ENCODE measurements at regions not wholly inside any gene's neighbourhood (a gene's known extent, or its start where the extent isn't known, plus 50 kb on each side); places are given as distances from the start of the nearest gene placed in this dataset.

DNA sequence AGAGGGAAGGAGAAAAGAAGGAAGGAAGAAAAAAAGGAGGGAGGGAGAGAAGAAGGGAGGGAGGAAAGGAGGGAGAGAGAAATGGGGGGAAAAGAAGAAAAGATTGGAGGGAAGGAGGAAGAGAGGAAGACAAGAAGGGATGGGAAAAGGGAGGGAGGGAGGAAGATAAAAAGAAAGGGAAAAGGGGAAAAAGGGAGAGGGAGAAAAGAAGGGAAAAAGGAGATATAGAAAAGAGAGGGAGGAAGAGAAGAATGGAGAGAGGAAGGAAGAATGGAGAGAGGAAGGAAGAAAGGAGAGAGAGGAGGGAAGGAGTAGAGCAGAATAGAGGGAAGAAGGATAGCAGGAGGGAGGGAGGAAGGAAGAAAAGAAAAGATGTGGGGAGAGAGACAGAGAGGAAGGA is 334.6 kb downstream of the TSHZ3 start:
- Histone ChIP-seq H3K27me3 (ENCODE audit: control insufficient read depth, insufficient read depth, low read length, poor library complexity, severe bottlenecking) (no peaks in the 10 kb centered on the region), H3K9ac (ENCODE audit: extremely low read depth, low read length, poor library complexity, severe bottlenecking) (no peak overlapping the region), H3K36me3 (ENCODE audit: control insufficient read depth, insufficient read depth, low read length) (no peaks in the 10 kb centered on the region), H3K4me3 (ENCODE audit: low read length) (no peak overlapping the region), H3K9me3 (ENCODE audit: control insufficient read depth, low read length) (no peaks in the 10 kb centered on the region), H3K4me1 (ENCODE audit: control insufficient read depth, insufficient read depth, low read length) (no peaks in the 10 kb centered on the region), H3K27ac (ENCODE audit: low read depth, low read length) (no peak overlapping the region)
- TF ChIP-seq, protein P1, sequence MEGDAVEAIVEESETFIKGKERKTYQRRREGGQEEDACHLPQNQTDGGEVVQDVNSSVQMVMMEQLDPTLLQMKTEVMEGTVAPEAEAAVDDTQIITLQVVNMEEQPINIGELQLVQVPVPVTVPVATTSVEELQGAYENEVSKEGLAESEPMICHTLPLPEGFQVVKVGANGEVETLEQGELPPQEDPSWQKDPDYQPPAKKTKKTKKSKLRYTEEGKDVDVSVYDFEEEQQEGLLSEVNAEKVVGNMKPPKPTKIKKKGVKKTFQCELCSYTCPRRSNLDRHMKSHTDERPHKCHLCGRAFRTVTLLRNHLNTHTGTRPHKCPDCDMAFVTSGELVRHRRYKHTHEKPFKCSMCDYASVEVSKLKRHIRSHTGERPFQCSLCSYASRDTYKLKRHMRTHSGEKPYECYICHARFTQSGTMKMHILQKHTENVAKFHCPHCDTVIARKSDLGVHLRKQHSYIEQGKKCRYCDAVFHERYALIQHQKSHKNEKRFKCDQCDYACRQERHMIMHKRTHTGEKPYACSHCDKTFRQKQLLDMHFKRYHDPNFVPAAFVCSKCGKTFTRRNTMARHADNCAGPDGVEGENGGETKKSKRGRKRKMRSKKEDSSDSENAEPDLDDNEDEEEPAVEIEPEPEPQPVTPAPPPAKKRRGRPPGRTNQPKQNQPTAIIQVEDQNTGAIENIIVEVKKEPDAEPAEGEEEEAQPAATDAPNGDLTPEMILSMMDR (conservative IDR thresholded peaks at IDR 0.05), result no peak
- H3K27me3 Mint-ChIP-seq (ENCODE audit: insufficient read depth), result peaks cover 3% of the 10 kb centered on the region
- H3K4me1 Mint-ChIP-seq, result no peaks in the 10 kb centered on the region
- no peaks in the 10 kb centered on the region for H3K9me3 Mint-ChIP-seq
- no peak for DNase-seq
- H3K27ac Mint-ChIP-seq, result no peak overlapping the region
- H3K4me3 Mint-ChIP-seq, result no peak overlapping the region
- H3K36me3 Mint-ChIP-seq (ENCODE audit: low read depth), result no peaks in the 10 kb centered on the region

DNA sequence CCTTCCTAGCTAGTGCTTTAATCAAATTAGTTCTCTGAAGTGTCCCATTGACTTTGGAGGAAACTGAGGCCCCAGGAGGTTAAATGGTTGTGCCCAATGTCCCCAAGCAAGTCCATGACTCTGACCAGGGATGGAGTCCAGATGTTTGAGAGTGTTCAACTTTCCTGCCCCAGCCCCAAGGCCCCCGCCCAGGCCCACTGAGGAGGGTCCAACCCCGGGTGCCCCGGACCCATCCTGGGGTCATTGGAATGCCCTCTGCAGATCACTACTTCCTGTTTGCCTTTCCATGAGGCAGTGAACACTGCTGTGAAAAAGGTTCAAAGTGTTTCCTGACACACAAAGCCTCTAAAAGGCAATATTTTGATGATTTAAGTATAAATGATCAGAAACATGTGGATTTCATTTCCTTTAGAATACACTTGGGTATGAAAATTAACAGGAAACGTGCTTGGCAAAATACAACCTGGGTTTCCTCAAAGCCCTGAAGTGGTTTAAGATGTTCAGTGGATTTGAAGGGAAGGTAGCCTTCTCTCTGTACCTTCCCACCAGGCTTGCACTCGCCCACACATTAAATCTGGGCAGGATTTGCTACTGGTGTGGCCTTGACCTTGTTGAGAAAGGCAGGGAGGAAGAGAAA is 335.7 kb downstream of the TSHZ3 start:
- H3K4me3 Mint-ChIP-seq, result no peak overlapping the region
- WGBS, 2 experiments (ENCODE audit: insufficient coverage in 1 of 2, insufficient read length in 1 of 2), result 79 to 95% methylated on average over 3 to 5 of the region's 5 CpGs
- TF ChIP-seq, protein P1 (conservative IDR thresholded peaks at IDR 0.05), result no peak
- Histone ChIP-seq H3K27me3 (ENCODE audit: control insufficient read depth, insufficient read depth, low read length, poor library complexity, severe bottlenecking) (no peaks in the 10 kb centered on the region), H3K9ac (ENCODE audit: extremely low read depth, low read length, poor library complexity, severe bottlenecking) (no peak overlapping the region), H3K4me1 (ENCODE audit: control insufficient read depth, insufficient read depth, low read length) (no peaks in the 10 kb centered on the region), H3K36me3 (ENCODE audit: control insufficient read depth, insufficient read depth, low read length) (no peaks in the 10 kb centered on the region), H3K27ac (ENCODE audit: low read depth, low read length) (no peak overlapping the region), H3K9me3 (ENCODE audit: control insufficient read depth, low read length) (no peaks in the 10 kb centered on the region), H3K4me3 (ENCODE audit: low read length) (no peak overlapping the region)
- H3K9me3 Mint-ChIP-seq, result no peaks in the 10 kb centered on the region
- no peaks in the 10 kb centered on the region for H3K4me1 Mint-ChIP-seq
- peaks cover 3% of the 10 kb centered on the region for H3K27me3 Mint-ChIP-seq (ENCODE audit: insufficient read depth)
- H3K36me3 Mint-ChIP-seq (ENCODE audit: low read depth), result no peaks in the 10 kb centered on the region
- DNase-seq, result no peak
- no peak overlapping the region for H3K27ac Mint-ChIP-seq

DNA sequence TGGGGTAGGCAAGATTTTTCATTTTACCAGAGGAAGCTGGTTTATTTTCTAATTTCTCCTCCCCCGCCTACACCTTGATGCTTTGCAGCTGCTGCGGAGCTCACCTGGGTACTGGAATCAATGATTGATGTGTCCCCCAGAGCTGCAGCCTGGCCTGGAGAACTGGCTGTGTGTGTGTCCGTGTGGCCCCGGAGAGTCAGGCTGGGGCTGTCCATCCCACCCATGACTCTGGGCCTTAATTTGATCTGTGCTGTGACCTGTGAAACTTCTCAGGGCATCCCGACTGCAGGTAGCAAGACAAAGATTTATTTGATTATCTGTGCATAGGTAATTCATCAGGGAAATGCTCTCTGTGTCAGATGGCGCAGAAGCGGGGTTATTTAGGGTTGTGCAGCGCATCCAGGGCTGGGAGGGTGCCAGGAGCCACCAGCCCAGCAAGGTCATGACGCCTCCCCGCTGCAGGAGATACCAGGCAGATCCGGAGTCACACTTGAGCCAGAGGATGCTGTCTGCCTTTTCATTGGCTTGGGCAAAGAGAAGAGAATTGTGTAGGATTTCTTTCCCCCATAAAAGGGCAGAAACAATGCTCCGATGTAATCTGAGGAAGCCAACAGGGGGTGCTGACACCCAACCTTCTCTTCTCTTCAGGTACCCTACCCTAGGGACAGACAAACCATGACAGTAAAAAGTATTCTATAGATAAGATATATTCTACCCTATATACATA is 346.6 kb downstream of the TSHZ3 start:
- Histone ChIP-seq H3K9me3 (ENCODE audit: control insufficient read depth, low read length) (no peaks in the 10 kb centered on the region), H3K4me3 (ENCODE audit: low read length) (no peak overlapping the region), H3K4me1 (ENCODE audit: control insufficient read depth, insufficient read depth, low read length) (no peaks in the 10 kb centered on the region), H3K27me3 (ENCODE audit: control insufficient read depth, insufficient read depth, low read length, poor library complexity, severe bottlenecking) (no peaks in the 10 kb centered on the region), H3K36me3 (ENCODE audit: control insufficient read depth, insufficient read depth, low read length) (no peaks in the 10 kb centered on the region), H3K9ac (ENCODE audit: extremely low read depth, low read length, poor library complexity, severe bottlenecking) (no peak overlapping the region), H3K27ac (ENCODE audit: low read depth, low read length) (no peak overlapping the region)
- Mint-ChIP-seq H3K36me3 (ENCODE audit: low read depth) (no peaks in the 10 kb centered on the region), H3K27me3 (ENCODE audit: insufficient read depth) (no peaks in the 10 kb centered on the region), H3K9me3 (no peaks in the 10 kb centered on the region), H3K4me3 (no peak overlapping the region), H3K4me1 (no peaks in the 10 kb centered on the region), H3K27ac (no peak overlapping the region)
- TF ChIP-seq, protein P1 (conservative IDR thresholded peaks at IDR 0.05), result peak; percentile 32
- no peak for DNase-seq
- WGBS, 2 experiments (ENCODE audit: insufficient coverage in 1 of 2, insufficient read length in 1 of 2), result 80 to 85% methylated on average over 5 to 12 of the region's 12 CpGs

Measured in endodermal cell (in vitro differentiated cells).